DND-41 (cell line): ENCODE measurements at regions not wholly inside any gene's neighbourhood (a gene's known extent, or its start where the extent isn't known, plus 50 kb on each side); places are given as distances from the start of the nearest gene placed in this dataset.
A peak's percentile ranks its signal among the peaks of the same experiment; 100 is the strongest.

ENCODE experiments used
- ATAC-seq: fragments of 200-7000 bp; cut with Tn5 transposase; 3 replicates; pipeline ENCODE4 v1.9.1; 2021; ENCODE audit warnings: low read depth; ENCODE audit not compliant: insufficient read depth
- DNase-seq: peaks from one replicate; pipeline ENCODE4 v3.0.0-alpha.2; 2020
- H2AFZ ChIP-seq: 2 replicates; pipeline ENCODE4 v1.6.0; 2012; ENCODE audit warnings: low read depth, low read length
- H3K27ac ChIP-seq: 2 replicates; pipeline ENCODE4 v1.5.1; 2012; ENCODE audit warnings: low read length, inconsistent platforms
- H3K27me3 ChIP-seq: fragments of 200-600 bp; sonication (generic); 2 replicates; pipeline ENCODE4 v1.6.0; 2012; ENCODE audit warnings: low read length, mild to moderate bottlenecking, inconsistent platforms; ENCODE audit not compliant: insufficient read depth, poor library complexity
- H3K36me3 ChIP-seq: 2 replicates; pipeline ENCODE4 v1.5.1; 2012; ENCODE audit warnings: low read length, inconsistent platforms; ENCODE audit not compliant: insufficient read depth
- H3K4me1 ChIP-seq: 2 replicates; pipeline ENCODE4 v1.5.1; 2012; ENCODE audit warnings: mild to moderate bottlenecking, low read length; ENCODE audit not compliant: insufficient read depth
- H3K4me2 ChIP-seq: 2 replicates; pipeline ENCODE4 v1.6.0; 2012; ENCODE audit warnings: mild to moderate bottlenecking, moderate library complexity, low read length, inconsistent platforms; ENCODE audit not compliant: insufficient read depth
- H3K4me3 ChIP-seq, 2 experiments: fragments of 200-600 bp in 1 of 2; shearing (Covaris generic) in 1 of 2; 2 replicates each; pipeline ENCODE4 v1.5.1; 2012 to 2016; ENCODE audit warnings: inconsistent platforms in 2 of 2, low read length in 2 of 2, mild to moderate bottlenecking in 2 of 2, low read depth in 1 of 2, moderate library complexity in 1 of 2
- H3K79me2 ChIP-seq: 2 replicates; pipeline ENCODE4 v1.6.0; 2012; ENCODE audit warnings: low read length, inconsistent platforms; ENCODE audit not compliant: insufficient read depth
- H3K9ac ChIP-seq: 2 replicates; pipeline ENCODE4 v1.6.0; 2012; ENCODE audit warnings: low read depth, mild to moderate bottlenecking, inconsistent platforms, low read length, moderate library complexity
- H3K9me3 ChIP-seq: 2 replicates; pipeline ENCODE4 v1.5.1; 2012; ENCODE audit warnings: low read length, moderate library complexity, mild to moderate bottlenecking, inconsistent platforms; ENCODE audit not compliant: insufficient read depth, severe bottlenecking
- H4K20me1 ChIP-seq: 2 replicates; pipeline ENCODE4 v1.6.0; 2012; ENCODE audit warnings: low read length; ENCODE audit not compliant: insufficient read depth
- EZH2 ChIP-seq: IDR thresholded peaks from 3 replicates; pipeline ENCODE4 v1.6.1; 2012; ENCODE audit warnings: borderline replicate concordance, low read depth, mild to moderate bottlenecking, moderate library complexity, low read length, inconsistent platforms; ENCODE audit not compliant: severe bottlenecking
- TF ChIP-seq, protein P1 (sequence below): IDR thresholded peaks from 2 replicates; pipeline ENCODE4 v1.5.1; 2012; ENCODE audit warnings: borderline replicate concordance, low read length, moderate library complexity, mild to moderate bottlenecking; ENCODE audit not compliant: poor library complexity, severe bottlenecking; ENCODE audit errors: extremely low read depth

DNA sequence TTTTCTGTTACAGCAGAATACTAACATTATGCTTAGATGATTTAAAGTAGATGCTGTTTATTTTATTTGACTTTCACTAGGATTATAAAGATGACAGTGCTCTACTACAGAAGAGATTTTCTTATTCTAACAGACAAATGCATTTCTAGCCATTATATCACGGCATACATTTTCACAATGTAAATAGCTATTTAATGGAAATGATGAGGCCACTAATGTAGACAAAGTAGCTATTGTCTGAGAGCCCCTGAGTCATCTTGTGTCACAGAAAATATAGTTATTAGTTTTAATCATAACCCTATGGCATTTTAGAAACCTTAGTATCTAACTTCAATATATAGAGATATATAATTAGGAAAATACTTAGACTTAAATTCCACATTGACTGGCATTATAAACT, 158.0 kb upstream of the AHR start:
- Histone ChIP-seq H3K9ac (peak overlapping the region; percentile 33; the same call in 1 of the 2 replicates), H4K20me1 (no peaks in the 10 kb centered on the region), H2AFZ (peak overlapping the region; percentile 20; the same call in 1 of the 2 replicates), H3K9me3 (no peaks in the 10 kb centered on the region), H3K4me2 (no peak overlapping the region), H3K27ac (peak overlapping the region; percentile 81), H3K27me3 (no peaks in the 10 kb centered on the region), H3K36me3 (no peaks in the 10 kb centered on the region), H3K4me1 (peaks cover 77% of the 10 kb centered on the region), H3K4me3 (no peak overlapping the region), H3K79me2 (no peaks in the 10 kb centered on the region)
- ATAC-seq: no peak
- DNase-seq: no peak
- TF ChIP-seq EZH2: no peak
- TF ChIP-seq, protein P1, sequence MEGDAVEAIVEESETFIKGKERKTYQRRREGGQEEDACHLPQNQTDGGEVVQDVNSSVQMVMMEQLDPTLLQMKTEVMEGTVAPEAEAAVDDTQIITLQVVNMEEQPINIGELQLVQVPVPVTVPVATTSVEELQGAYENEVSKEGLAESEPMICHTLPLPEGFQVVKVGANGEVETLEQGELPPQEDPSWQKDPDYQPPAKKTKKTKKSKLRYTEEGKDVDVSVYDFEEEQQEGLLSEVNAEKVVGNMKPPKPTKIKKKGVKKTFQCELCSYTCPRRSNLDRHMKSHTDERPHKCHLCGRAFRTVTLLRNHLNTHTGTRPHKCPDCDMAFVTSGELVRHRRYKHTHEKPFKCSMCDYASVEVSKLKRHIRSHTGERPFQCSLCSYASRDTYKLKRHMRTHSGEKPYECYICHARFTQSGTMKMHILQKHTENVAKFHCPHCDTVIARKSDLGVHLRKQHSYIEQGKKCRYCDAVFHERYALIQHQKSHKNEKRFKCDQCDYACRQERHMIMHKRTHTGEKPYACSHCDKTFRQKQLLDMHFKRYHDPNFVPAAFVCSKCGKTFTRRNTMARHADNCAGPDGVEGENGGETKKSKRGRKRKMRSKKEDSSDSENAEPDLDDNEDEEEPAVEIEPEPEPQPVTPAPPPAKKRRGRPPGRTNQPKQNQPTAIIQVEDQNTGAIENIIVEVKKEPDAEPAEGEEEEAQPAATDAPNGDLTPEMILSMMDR: no peak

DNA sequence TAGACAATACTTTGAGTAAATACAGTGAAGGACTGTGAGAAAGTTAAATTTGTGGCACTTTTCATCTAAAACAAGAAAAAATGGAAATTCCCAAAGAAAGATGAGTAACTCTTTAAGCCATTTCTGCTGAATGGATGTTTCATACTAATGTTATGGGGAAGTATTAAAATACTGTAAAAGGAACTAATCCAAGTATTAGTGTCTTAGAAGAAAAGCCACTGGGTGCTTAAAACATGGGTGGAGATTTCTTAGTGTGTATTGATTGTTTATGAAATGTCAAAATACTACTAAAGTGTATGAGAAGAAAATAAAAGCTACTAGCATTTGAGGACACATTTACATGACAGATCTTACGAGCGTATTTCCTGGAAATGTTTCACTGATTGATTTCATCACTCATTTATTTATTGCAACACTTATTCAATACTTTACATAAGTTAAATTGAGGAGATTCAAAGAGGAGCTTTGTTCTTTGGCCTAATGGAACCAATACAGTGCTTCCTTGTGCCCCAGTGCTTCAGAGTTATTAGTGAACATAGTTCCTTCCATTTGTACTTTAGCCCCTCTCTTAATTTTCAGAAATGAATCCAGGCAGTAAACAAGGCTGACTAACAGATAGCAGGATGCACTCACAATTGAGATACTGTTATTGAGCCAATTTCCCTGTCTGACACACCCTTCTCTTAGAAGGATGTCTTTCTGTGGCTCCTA, 155.5 kb upstream of the AHR start:
- no peaks in the 10 kb centered on the region for H3K9me3 ChIP-seq
- TF ChIP-seq, protein P1: no peak
- TF ChIP-seq EZH2: no peak
- peak overlapping the region; percentile 52 for H3K9ac ChIP-seq
- H2AFZ ChIP-seq: peak overlapping the region; percentile 80
- no peaks in the 10 kb centered on the region for H3K36me3 ChIP-seq
- DNase-seq (no peak), ATAC-seq (no peak)
- H3K4me1 ChIP-seq: peaks cover 72% of the 10 kb centered on the region
- H3K4me2 ChIP-seq: peak overlapping the region; percentile 60
- peak overlapping the region; percentile 83 for H3K27ac ChIP-seq
- H3K79me2 ChIP-seq: no peaks in the 10 kb centered on the region
- peak overlapping the region in 1 of 2 experiments; percentile 39; a peak in 2 of 4 replicates for H3K4me3 ChIP-seq
- no peaks in the 10 kb centered on the region for H3K27me3 ChIP-seq
- H4K20me1 ChIP-seq: no peaks in the 10 kb centered on the region

DNA sequence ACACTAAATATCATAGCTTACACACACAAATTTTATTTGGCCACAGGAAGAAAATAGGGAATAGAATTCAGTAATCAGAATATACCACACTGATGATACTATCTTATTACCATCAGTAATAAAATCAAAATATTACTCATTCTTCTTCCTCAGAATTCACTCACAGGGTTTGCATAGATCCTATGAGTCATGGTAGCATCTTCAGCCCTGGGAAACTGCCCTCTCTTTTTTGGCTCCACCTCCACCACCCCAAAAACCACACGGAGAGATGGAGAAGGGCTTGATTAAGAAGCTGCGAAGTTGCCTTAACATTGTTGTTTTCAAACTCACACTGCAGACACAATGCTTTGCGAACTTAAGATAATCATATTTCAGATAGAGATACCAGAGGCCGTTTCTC, 154.1 kb upstream of the AHR start:
- Histone ChIP-seq H3K9ac (0 out of 2 replicates have a peak overlapping the region, but pooled peaks have one; percentile 6), H3K27me3 (no peaks in the 10 kb centered on the region), H3K4me2 (peak overlapping the region; percentile 32; the same call in 1 of the 2 replicates), H3K9me3 (no peaks in the 10 kb centered on the region), H3K4me1 (peaks cover 59% of the 10 kb centered on the region), H4K20me1 (no peaks in the 10 kb centered on the region), H3K27ac (0 out of 2 replicates have a peak overlapping the region, but pooled peaks have one; percentile 29), H3K36me3 (no peaks in the 10 kb centered on the region), H2AFZ (peak overlapping the region; percentile 61), H3K4me3 (no peak overlapping the region), H3K79me2 (no peaks in the 10 kb centered on the region)
- TF ChIP-seq, protein P1: no peak
- no peak for TF ChIP-seq EZH2
- ATAC-seq (peak; percentile 82), DNase-seq (peak; percentile 71)
